Upper lobe of left lung (tissue), 4 donors: ENCODE measurements at regions not wholly inside any gene's neighbourhood (a gene's known extent, or its start where the extent isn't known, plus 50 kb on each side); places are given as distances from the start of the nearest gene placed in this dataset.

ENCODE experiments used
- CTCF ChIP-seq, 6 experiments: fragments of 450-650 bp in 4 of 6; fragments of 200-600 bp in 2 of 6; sonication (generic) in 2 of 6; IDR thresholded peaks; one replicate each; pipeline ENCODE4 v1.5.1; 2016 to 2019; ENCODE audit warnings: antibody characterized with exemption in 6 of 6
- POLR2A ChIP-seq, 4 donors: fragments of 450-650 bp; IDR thresholded peaks; one replicate each; pipeline ENCODE4 v1.5.1; 2016 to 2017; ENCODE audit warnings: antibody characterized with exemption in 4 of 4, mild to moderate bottlenecking in 2 of 4
- POLR2AphosphoS5 ChIP-seq, 2 donors: sonication (generic); formaldehyde crosslinking; IDR thresholded peaks; one replicate each; pipeline ENCODE4 v1.5.1; 2017; ENCODE audit warnings: antibody characterized with exemption in 2 of 2

- TF ChIP-seq CTCF (IDR thresholded peaks at IDR 0.05) (no peak), POLR2AphosphoS5 (IDR thresholded peaks at IDR 0.05) (no peak), POLR2A (IDR thresholded peaks at IDR 0.05) (no peak)
Measured at GRCh38 chr4:138927072-138927471, 88.5 kb upstream of the NOCT start.
